ENCODE measurements at regions not wholly inside any gene's neighbourhood (a gene's known extent, or its start where the extent isn't known, plus 50 kb on each side); places are given as distances from the start of the nearest gene placed in this dataset.

DNA sequence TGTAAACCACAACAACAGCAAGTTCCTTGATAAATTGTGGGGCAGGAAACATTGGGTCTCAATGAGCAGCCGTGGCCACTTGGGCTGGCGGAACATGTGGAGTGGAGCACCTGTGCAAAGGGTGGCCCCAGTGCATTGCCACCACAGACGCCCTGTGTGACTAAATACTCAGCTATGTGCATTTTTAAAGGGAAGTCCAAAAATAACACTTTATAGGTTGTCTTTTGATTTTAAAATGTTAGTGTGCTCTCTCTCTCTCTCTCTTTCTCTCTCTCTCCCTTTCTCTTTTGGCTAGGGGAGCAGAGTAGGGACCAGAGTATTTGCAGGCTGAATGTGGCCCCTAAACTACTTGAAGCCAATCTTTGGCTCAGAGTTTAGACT is 236.3 kb downstream of the BCAS1 start:
- Mint-ChIP-seq H3K4me3 (no peak overlapping the region), H3K36me3 (ENCODE audit: insufficient read depth in 1 of 3, low read depth in 3 of 3) (no peaks in the 10 kb centered on the region), H3K27ac (no peak overlapping the region; a peak in 1 of 7 replicates), H3K27me3 (ENCODE audit: low read depth) (no peaks in the 10 kb centered on the region), H3K4me1 (peaks cover 16% of the 10 kb centered on the region in 2 experiments), H3K9me3 (no peaks in the 10 kb centered on the region; a peak in 3 of 5 replicates)
- Histone ChIP-seq H3K14ac (ENCODE audit: insufficient read depth, low read length) (no peak overlapping the region), H2BK12ac (ENCODE audit: insufficient read length, low read depth, low read length) (no peak overlapping the region), H2BK15ac (ENCODE audit: low read depth, low read length) (no peak overlapping the region), H2BK20ac (ENCODE audit: low read depth, low read length, poor library complexity, severe bottlenecking) (no peak overlapping the region), H3K56ac (ENCODE audit: insufficient read length, low read depth, low read length) (no peak overlapping the region), H4K91ac (ENCODE audit: insufficient read length, low read depth, low read length) (no peak overlapping the region), H3K4ac (ENCODE audit: low read depth, low read length) (no peak overlapping the region), H3K23me2 (ENCODE audit: insufficient read length, low read depth, low read length, poor library complexity, severe bottlenecking) (no peaks in the 10 kb centered on the region), H3K9me3 (ENCODE audit: control insufficient read depth, low read depth, low read length) (no peaks in the 10 kb centered on the region), H2AK5ac (ENCODE audit: insufficient read length, low read length) (no peak overlapping the region), H3K4me2 (ENCODE audit: insufficient read depth, insufficient read length, low read length) (no peak overlapping the region), H2BK120ac (ENCODE audit: low read depth, low read length, poor library complexity, severe bottlenecking) (no peak overlapping the region), H3K9ac (ENCODE audit: extremely low read depth, insufficient read length, low read length) (no peak overlapping the region), H4K5ac (ENCODE audit: insufficient read length, low read depth, low read length) (no peak overlapping the region), H4K8ac (replicated peaks; ENCODE audit: insufficient read length, low read depth, low read length) (no peak overlapping the region), H4K20me1 (ENCODE audit: control insufficient read depth, insufficient read depth, insufficient read length) (no peaks in the 10 kb centered on the region), H3K79me2 (ENCODE audit: insufficient read depth, low read length) (no peaks in the 10 kb centered on the region), H3K23ac (ENCODE audit: insufficient read length, low read depth, low read length) (no peak overlapping the region), H2AFZ (ENCODE audit: low read length) (no peak overlapping the region), H3K4me1 (ENCODE audit: insufficient read depth, low read length) (0 out of 2 replicates have a peak, but pooled peaks cover 3% of the 10 kb centered on the region), H3T11ph (ENCODE audit: low read length) (no peak overlapping the region), H3K27me3 (ENCODE audit: insufficient read depth, low read length) (no peaks in the 10 kb centered on the region), H3K79me1 (ENCODE audit: insufficient read depth, low read depth, low read length, poor library complexity, severe bottlenecking) (no peaks in the 10 kb centered on the region), H3K27ac (ENCODE audit: insufficient read length, low read depth, low read length) (no peak overlapping the region), H3K18ac (ENCODE audit: insufficient read length, low read depth, low read length) (no peak overlapping the region), H2BK5ac (ENCODE audit: insufficient read length, low read length) (no peak overlapping the region)
- WGBS (ENCODE audit: extremely low coverage, insufficient read length, low lambda C conversion rate) = no CpG with 5 or more reads among the region's 3 CpGs
- TF ChIP-seq, protein P1, sequence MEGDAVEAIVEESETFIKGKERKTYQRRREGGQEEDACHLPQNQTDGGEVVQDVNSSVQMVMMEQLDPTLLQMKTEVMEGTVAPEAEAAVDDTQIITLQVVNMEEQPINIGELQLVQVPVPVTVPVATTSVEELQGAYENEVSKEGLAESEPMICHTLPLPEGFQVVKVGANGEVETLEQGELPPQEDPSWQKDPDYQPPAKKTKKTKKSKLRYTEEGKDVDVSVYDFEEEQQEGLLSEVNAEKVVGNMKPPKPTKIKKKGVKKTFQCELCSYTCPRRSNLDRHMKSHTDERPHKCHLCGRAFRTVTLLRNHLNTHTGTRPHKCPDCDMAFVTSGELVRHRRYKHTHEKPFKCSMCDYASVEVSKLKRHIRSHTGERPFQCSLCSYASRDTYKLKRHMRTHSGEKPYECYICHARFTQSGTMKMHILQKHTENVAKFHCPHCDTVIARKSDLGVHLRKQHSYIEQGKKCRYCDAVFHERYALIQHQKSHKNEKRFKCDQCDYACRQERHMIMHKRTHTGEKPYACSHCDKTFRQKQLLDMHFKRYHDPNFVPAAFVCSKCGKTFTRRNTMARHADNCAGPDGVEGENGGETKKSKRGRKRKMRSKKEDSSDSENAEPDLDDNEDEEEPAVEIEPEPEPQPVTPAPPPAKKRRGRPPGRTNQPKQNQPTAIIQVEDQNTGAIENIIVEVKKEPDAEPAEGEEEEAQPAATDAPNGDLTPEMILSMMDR (conservative IDR thresholded peaks at IDR 0.05) = no peak
- no peak for DNase-seq
